SJCRH30 (cell line): ENCODE measurements at regions not wholly inside any gene's neighbourhood (a gene's known extent, or its start where the extent isn't known, plus 50 kb on each side); places are given as distances from the start of the nearest gene placed in this dataset.
A peak's percentile ranks its signal among the peaks of the same experiment; 100 is the strongest.
"Not testable (repeated sequence)": the region's sequence is repeated elsewhere in the genome, so short reads cannot be mapped to it uniquely, and the experiment has no call there.

Experiments
- DNase-seq, 2 experiments: peaks; one replicate each; pipeline ENCODE4 v3.0.0-alpha.2; 2015 to 2020
- H3K27ac ChIP-seq: fragments of 250-450 bp; sonication (Bioruptor Pico); 2 replicates; pipeline ENCODE4 v1.5.1; 2020; ENCODE audit warnings: mild to moderate bottlenecking, moderate library complexity
- H3K27me3 ChIP-seq: fragments of 250-450 bp; sonication (Bioruptor Pico); 2 replicates; pipeline ENCODE4 v1.5.1; 2020; ENCODE audit warnings: mild to moderate bottlenecking, moderate library complexity
- H3K36me3 ChIP-seq: fragments of 250-450 bp; sonication (Bioruptor Pico); 2 replicates; pipeline ENCODE4 v1.5.1; 2020; ENCODE audit warnings: mild to moderate bottlenecking, moderate library complexity
- H3K4me1 ChIP-seq: fragments of 250-450 bp; sonication (Bioruptor Pico); 2 replicates; pipeline ENCODE4 v1.5.1; 2020; ENCODE audit warnings: mild to moderate bottlenecking, moderate library complexity
- H3K4me3 ChIP-seq: fragments of 250-450 bp; sonication (Bioruptor Pico); 2 replicates; pipeline ENCODE4 v1.5.1; 2020; ENCODE audit warnings: mild to moderate bottlenecking, moderate library complexity
- H3K9me3 ChIP-seq: fragments of 250-450 bp; sonication (Bioruptor Pico); replicated peaks from 2 replicates; pipeline ENCODE4 v1.5.1; 2020; ENCODE audit warnings: mild to moderate bottlenecking, moderate library complexity

- not testable (repeated sequence) for H3K4me3 ChIP-seq, H3K36me3 ChIP-seq, H3K4me1 ChIP-seq, H3K27ac ChIP-seq, H3K9me3 ChIP-seq, DNase-seq, H3K27me3 ChIP-seq
Measured at GRCh38 chr9:18325746-18326011, 148.3 kb upstream of the ADAMTSL1 start.

GRCh38 chr9:18327121-18327520, 146.8 kb upstream of the ADAMTSL1 start:
- Histone ChIP-seq H3K27me3 (no peaks in the 10 kb centered on the region), H3K4me1 (peaks cover 22% of the 10 kb centered on the region), H3K4me3 (no peak overlapping the region), H3K9me3 (no peaks in the 10 kb centered on the region; the same call in 1 of the 2 replicates), H3K27ac (no peak overlapping the region), H3K36me3 (no peaks in the 10 kb centered on the region)
- no peak for DNase-seq

GRCh38 chr9:18330401-18331309, 143.3 kb upstream of the ADAMTSL1 start:
- peak in 1 of 2 experiments; percentile 7 for DNase-seq
- Histone ChIP-seq H3K27me3 (no peaks in the 10 kb centered on the region), H3K27ac (no peak overlapping the region), H3K4me3 (no peak overlapping the region), H3K9me3 (no peaks in the 10 kb centered on the region; the same call in 1 of the 2 replicates), H3K36me3 (no peaks in the 10 kb centered on the region), H3K4me1 (peaks cover 26% of the 10 kb centered on the region)

DNA sequence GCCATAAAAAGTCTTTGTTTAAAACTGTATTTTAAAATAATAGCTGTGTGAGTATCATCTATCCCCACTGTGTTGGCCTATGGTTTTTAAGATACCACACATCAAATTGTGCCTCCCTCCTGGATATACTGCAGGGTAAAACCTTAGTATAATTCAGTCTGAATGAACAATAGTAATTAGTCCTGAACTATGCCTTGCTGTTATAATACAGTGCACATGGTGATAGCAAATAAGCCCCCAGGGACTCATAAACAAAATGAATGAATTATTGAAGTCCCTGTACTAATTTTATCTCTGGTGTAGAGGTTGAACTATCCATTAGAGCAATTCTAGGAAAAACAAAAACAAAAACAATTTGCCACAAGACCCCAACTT, 142.7 kb upstream of the ADAMTSL1 start:
- no peaks in the 10 kb centered on the region for H3K27me3 ChIP-seq
- H3K9me3 ChIP-seq, result no peaks in the 10 kb centered on the region; the same call in 1 of the 2 replicates
- no peak overlapping the region for H3K4me3 ChIP-seq
- no peak overlapping the region for H3K27ac ChIP-seq
- peaks cover 26% of the 10 kb centered on the region for H3K4me1 ChIP-seq
- no peaks in the 10 kb centered on the region for H3K36me3 ChIP-seq
- peak in 1 of 2 experiments; percentile 36 for DNase-seq

DNA sequence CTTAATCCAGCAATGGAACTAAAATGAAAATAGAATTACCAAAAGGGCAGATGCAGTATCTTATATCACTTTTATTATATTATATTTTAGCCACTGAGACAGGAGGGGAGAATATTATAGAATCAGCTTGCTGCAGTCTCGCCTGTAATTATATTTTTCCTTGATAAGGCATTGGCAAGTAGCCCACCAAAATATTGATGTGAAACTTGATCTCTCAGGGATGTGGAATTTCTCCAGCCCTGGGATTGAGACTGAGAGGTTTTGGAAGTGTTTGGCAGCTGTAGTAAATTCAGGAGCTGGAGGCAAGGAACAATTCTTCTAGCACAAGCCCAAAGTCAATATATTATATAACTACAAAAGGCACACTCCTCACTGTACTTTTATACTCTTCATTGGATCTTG, 142.1 kb upstream of the ADAMTSL1 start:
- Histone ChIP-seq H3K27ac (0 out of 2 replicates have a peak overlapping the region, but pooled peaks have one; percentile 5), H3K4me3 (no peak overlapping the region), H3K27me3 (no peaks in the 10 kb centered on the region), H3K36me3 (no peaks in the 10 kb centered on the region), H3K9me3 (no peaks in the 10 kb centered on the region; the same call in 1 of the 2 replicates), H3K4me1 (peaks cover 24% of the 10 kb centered on the region)
- DNase-seq, result peak; percentile 44 to 79

DNA sequence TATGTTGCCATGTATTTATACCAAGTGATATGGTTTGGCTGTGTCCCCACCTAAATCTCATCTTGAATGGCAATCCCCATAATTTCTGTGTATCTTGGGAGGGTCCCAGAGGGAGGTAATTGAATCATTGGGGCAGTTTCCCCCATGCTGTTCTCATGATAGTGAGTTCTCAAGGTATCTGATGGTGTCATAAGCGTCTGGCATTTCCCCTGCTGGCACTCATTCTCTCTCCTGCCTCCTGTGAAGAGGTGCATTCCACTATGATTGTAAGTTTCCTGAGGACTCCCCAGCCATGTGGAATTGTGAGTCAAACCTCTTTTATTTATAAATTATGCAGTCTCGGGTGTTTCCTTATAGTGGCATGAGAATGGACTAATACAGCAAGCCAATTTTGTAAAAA, 140.8 kb upstream of the ADAMTSL1 start:
- Histone ChIP-seq H3K4me1 (peaks cover 19% of the 10 kb centered on the region), H3K27ac (no peak overlapping the region), H3K36me3 (no peaks in the 10 kb centered on the region), H3K9me3 (no peaks in the 10 kb centered on the region; the same call in 1 of the 2 replicates), H3K4me3 (no peak overlapping the region), H3K27me3 (no peaks in the 10 kb centered on the region)
- DNase-seq, result no peak

GRCh38 chr9:18335825-18336224, 138.1 kb upstream of the ADAMTSL1 start:
- H3K4me1 ChIP-seq, result peaks cover 18% of the 10 kb centered on the region
- no peak for DNase-seq
- no peak overlapping the region for H3K27ac ChIP-seq
- H3K9me3 ChIP-seq, result no peaks in the 10 kb centered on the region
- H3K4me3 ChIP-seq, result no peak overlapping the region
- H3K27me3 ChIP-seq, result no peaks in the 10 kb centered on the region
- H3K36me3 ChIP-seq, result no peaks in the 10 kb centered on the region

GRCh38 chr9:18338042-18338441, 135.9 kb upstream of the ADAMTSL1 start:
- Histone ChIP-seq H3K27me3 (no peaks in the 10 kb centered on the region), H3K27ac (no peak overlapping the region), H3K9me3 (0 out of 2 replicates have a peak, but pooled peaks cover 4% of the 10 kb centered on the region), H3K4me3 (no peak overlapping the region), H3K4me1 (no peaks in the 10 kb centered on the region), H3K36me3 (no peaks in the 10 kb centered on the region)
- DNase-seq, result no peak

DNA sequence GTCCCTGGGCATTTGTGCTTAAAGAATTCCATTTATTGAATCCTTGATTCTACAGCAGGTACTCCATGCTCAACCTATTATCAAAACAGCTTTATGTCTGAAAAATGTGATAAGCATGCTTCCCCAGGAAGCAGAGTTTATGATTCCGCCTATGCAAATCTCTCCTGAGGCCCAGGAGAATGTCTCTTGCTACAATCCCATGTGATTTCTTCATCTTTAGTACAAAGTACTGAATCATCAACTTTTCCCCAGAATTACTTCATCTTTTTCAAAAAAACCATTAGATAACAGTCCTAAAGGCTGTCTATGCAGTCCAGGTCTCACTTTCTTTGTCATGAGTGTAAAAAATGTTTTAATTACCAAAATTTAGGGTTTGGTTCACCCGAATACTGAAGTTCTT, 130.2 kb upstream of the ADAMTSL1 start:
- Histone ChIP-seq H3K27me3 (no peaks in the 10 kb centered on the region), H3K4me3 (no peak overlapping the region), H3K4me1 (peaks cover 25% of the 10 kb centered on the region), H3K9me3 (0 out of 2 replicates have a peak, but pooled peaks cover 4% of the 10 kb centered on the region), H3K27ac (no peak overlapping the region), H3K36me3 (no peaks in the 10 kb centered on the region)
- DNase-seq, result no peak

- no peaks in the 10 kb centered on the region for H3K36me3 ChIP-seq
- peak overlapping the region; percentile 94 for H3K27ac ChIP-seq
- no peaks in the 10 kb centered on the region for H3K27me3 ChIP-seq
- no peak overlapping the region for H3K4me3 ChIP-seq
- peaks cover 25% of the 10 kb centered on the region for H3K4me1 ChIP-seq
- no peaks in the 10 kb centered on the region for H3K9me3 ChIP-seq
- DNase-seq, result peak; percentile 24 to 69
Measured at GRCh38 chr9:18346745-18347144, 127.2 kb upstream of the ADAMTSL1 start.

- no peaks in the 10 kb centered on the region for H3K9me3 ChIP-seq
- H3K4me1 ChIP-seq, result peaks cover 25% of the 10 kb centered on the region
- peak overlapping the region; percentile 94 for H3K27ac ChIP-seq
- H3K27me3 ChIP-seq, result no peaks in the 10 kb centered on the region
- H3K36me3 ChIP-seq, result no peaks in the 10 kb centered on the region
- no peak overlapping the region for H3K4me3 ChIP-seq
- peak; percentile 35 to 61 for DNase-seq
Measured at GRCh38 chr9:18347386-18348082, 126.4 kb upstream of the ADAMTSL1 start.

DNA sequence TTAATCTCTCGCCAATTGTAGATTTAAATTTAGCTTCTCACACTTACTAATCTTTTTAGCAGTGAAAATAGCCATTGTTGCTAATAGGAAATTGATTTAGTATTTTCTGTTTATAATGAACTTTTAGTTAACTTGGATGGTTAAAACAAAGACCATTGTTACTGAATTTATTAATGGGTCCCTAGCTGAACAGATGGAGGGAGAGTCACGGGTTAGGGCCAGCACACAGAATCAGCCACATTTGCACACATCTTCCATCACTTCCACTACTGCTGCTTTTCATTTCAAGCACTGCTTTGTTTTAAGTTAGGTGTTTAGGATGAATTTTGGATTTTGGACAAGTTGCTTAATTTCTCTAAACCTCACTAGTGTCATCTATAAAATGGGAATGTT, 125.9 kb upstream of the ADAMTSL1 start:
- Histone ChIP-seq H3K4me1 (peaks cover 25% of the 10 kb centered on the region), H3K4me3 (no peak overlapping the region)
- DNase-seq, result peak in 1 of 2 experiments; percentile 17

DNA sequence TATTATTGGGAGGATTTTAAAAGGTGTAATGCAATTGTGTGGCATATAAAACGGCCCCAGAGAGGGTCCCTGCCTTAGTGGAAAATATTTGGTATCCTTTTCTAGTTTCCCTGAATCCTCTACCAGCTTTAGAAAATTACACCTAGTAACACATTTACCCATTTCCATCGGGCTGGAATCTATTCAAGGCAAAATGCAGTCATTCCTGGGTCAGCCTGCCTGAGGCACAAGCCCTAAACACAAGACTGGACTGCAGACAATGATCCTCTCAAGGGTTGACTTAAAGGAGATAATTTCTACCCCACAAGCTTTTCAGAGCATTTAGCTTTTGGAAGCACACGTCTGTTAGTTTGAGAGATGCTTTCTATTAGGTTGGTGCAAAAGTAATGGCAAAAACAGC, 124.4 kb upstream of the ADAMTSL1 start:
- Histone ChIP-seq H3K27ac (no peak overlapping the region), H3K4me3 (no peak overlapping the region), H3K27me3 (no peaks in the 10 kb centered on the region), H3K4me1 (peaks cover 25% of the 10 kb centered on the region), H3K36me3 (no peaks in the 10 kb centered on the region), H3K9me3 (no peaks in the 10 kb centered on the region)
- DNase-seq, result no peak

More for the DNA sequence above, 125.9 kb upstream of the ADAMTSL1 start:
- no peaks in the 10 kb centered on the region for H3K27me3 ChIP-seq
- H3K9me3 ChIP-seq, result no peaks in the 10 kb centered on the region
- peak overlapping the region; percentile 94 for H3K27ac ChIP-seq
- no peaks in the 10 kb centered on the region for H3K36me3 ChIP-seq

- Histone ChIP-seq H3K36me3 (no peaks in the 10 kb centered on the region), H3K27ac (no peak overlapping the region), H3K27me3 (no peaks in the 10 kb centered on the region), H3K9me3 (no peaks in the 10 kb centered on the region), H3K4me3 (no peak overlapping the region), H3K4me1 (peaks cover 25% of the 10 kb centered on the region)
- DNase-seq, result no peak
Measured at GRCh38 chr9:18350036-18350435, 123.9 kb upstream of the ADAMTSL1 start.

DNA sequence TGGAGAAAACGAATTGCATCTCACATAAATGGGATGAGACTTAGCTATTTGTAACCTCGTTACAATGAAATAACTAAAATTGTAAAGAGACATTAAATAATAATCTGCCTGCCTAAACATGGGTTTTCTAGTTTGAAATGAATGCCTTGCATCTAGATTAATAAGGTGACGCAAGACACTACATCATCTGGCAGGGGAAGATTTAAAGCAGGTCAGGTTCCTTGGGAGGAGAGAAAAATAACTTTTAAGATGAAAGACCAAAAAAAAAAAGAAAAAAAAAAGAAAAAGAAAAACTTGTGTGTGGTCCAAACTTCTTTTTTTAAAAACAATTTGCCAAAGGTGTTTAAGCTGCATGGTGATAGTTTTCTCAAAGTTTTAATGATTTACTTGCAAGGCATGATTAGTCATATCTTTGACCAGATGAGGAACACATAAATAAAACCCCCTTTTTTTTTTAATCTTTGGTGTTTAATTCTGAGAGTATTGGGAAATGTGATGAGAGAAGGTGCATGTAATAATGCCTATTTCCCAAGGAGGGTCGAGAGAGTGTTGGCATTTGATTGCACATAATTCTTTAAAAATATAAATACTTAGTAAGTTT, 122.9 kb upstream of the ADAMTSL1 start:
- no peak overlapping the region for H3K4me3 ChIP-seq

More for the DNA sequence above, 122.9 kb upstream of the ADAMTSL1 start:
- no peaks in the 10 kb centered on the region for H3K27me3 ChIP-seq
- H3K36me3 ChIP-seq, result no peaks in the 10 kb centered on the region
- no peaks in the 10 kb centered on the region for H3K9me3 ChIP-seq
- no peak overlapping the region for H3K27ac ChIP-seq
- no peak for DNase-seq
- H3K4me1 ChIP-seq, result peaks cover 25% of the 10 kb centered on the region
